Right atrium auricular region (tissue), 2 donors: ENCODE measurements at regions not wholly inside any gene's neighbourhood (a gene's known extent, or its start where the extent isn't known, plus 50 kb on each side); places are given as distances from the start of the nearest gene placed in this dataset.
"Not testable (repeated sequence)": the region's sequence is repeated elsewhere in the genome, so short reads cannot be mapped to it uniquely, and the experiment has no call there.

Experiments used
- DNase-seq: peaks from one replicate; pipeline ENCODE4 v3.0.0-alpha.2; 2019; ENCODE audit warnings: low spot score
- H3K27ac ChIP-seq, 2 donors: fragments of 200-600 bp; sonication (generic); 1 replicate in 1 of 2; 2 replicates in 1 of 2; pipeline ENCODE4 v1.5.1; 2016 to 2019
- H3K27me3 ChIP-seq, 2 donors: fragments of 200-600 bp; sonication (generic); one replicate each; pipeline versions ENCODE4 v1.5.1 to v1.6.0; 2017 to 2019
- H3K36me3 ChIP-seq: fragments of 200-600 bp; sonication (generic); one replicate; pipeline ENCODE4 v1.5.1; 2016
- H3K4me1 ChIP-seq, 2 donors: fragments of 200-600 bp; sonication (generic); one replicate each; pipeline versions ENCODE4 v1.5.1 to v1.6.0; 2017 to 2019
- H3K4me3 ChIP-seq, 2 donors: fragments of 200-600 bp; sonication (generic); 1 replicate in 1 of 2; 2 replicates in 1 of 2; pipeline ENCODE4 v1.5.1; 2017 to 2019; ENCODE audit warnings: mild to moderate bottlenecking in 1 of 2, moderate library complexity in 1 of 2
- H3K9me3 ChIP-seq, 2 donors: fragments of 200-600 bp; sonication (generic); one replicate each; pipeline ENCODE4 v1.5.1; 2019
- CTCF ChIP-seq, 2 donors: fragments of 200-600 bp; sonication (generic); IDR thresholded peaks; one replicate each; pipeline ENCODE4 v1.5.1; 2019; ENCODE audit warnings: antibody characterized with exemption in 2 of 2

- Histone ChIP-seq H3K27ac (no peak overlapping the region), H3K9me3 (peaks cover 0 to 5% of the 10 kb centered on the region in 2 donors), H3K27me3 (no peaks in the 10 kb centered on the region), H3K4me1 (no peaks in the 10 kb centered on the region), H3K36me3 (no peaks in the 10 kb centered on the region), H3K4me3 (no peak overlapping the region)
- no peak for DNase-seq
- TF ChIP-seq CTCF (IDR thresholded peaks at IDR 0.05): no peak
Measured at GRCh38 chr19:57027360-57027759, 92.4 kb upstream of the USP29 start.

- DNase-seq: no peak
- Histone ChIP-seq H3K36me3 (no peaks in the 10 kb centered on the region), H3K9me3 (peaks cover 0 to 5% of the 10 kb centered on the region in 2 donors), H3K27me3 (no peaks in the 10 kb centered on the region), H3K4me3 (no peak overlapping the region), H3K4me1 (no peaks in the 10 kb centered on the region), H3K27ac (no peak overlapping the region)
- no peak for TF ChIP-seq CTCF (IDR thresholded peaks at IDR 0.05)
Measured at GRCh38 chr19:57028804-57029525, 90.8 kb upstream of the USP29 start.

GRCh38 chr19:57031106-57031505 lies 88.7 kb upstream of the USP29 start:
- no peaks in the 10 kb centered on the region for H3K27me3 ChIP-seq
- H3K4me1 ChIP-seq: no peaks in the 10 kb centered on the region
- no peaks in the 10 kb centered on the region for H3K9me3 ChIP-seq
- H3K36me3 ChIP-seq: no peaks in the 10 kb centered on the region
- DNase-seq: no peak
- TF ChIP-seq CTCF (IDR thresholded peaks at IDR 0.05): no peak
- H3K27ac ChIP-seq: no peak overlapping the region
- no peak overlapping the region for H3K4me3 ChIP-seq

GRCh38 chr19:57033576-57033975 lies 86.2 kb upstream of the USP29 start:
- no peaks in the 10 kb centered on the region for H3K27me3 ChIP-seq
- H3K36me3 ChIP-seq: no peaks in the 10 kb centered on the region
- TF ChIP-seq CTCF (IDR thresholded peaks at IDR 0.05): no peak
- no peaks in the 10 kb centered on the region for H3K4me1 ChIP-seq
- H3K4me3 ChIP-seq: no peak overlapping the region
- DNase-seq: no peak
- no peaks in the 10 kb centered on the region for H3K9me3 ChIP-seq
- no peak overlapping the region for H3K27ac ChIP-seq

- no peak for TF ChIP-seq CTCF (IDR thresholded peaks at IDR 0.05)
- Histone ChIP-seq H3K4me1 (no peaks in the 10 kb centered on the region), H3K36me3 (no peaks in the 10 kb centered on the region)
Measured at GRCh38 chr19:57034544-57034943, 85.2 kb upstream of the USP29 start.

GRCh38 chr19:57035740-57036139 lies 84.0 kb upstream of the USP29 start:
- not testable (repeated sequence) for H3K36me3 ChIP-seq, H3K27me3 ChIP-seq, DNase-seq, H3K9me3 ChIP-seq, H3K4me3 ChIP-seq, H3K27ac ChIP-seq, H3K4me1 ChIP-seq

More at GRCh38 chr19:57034544-57034943, 85.2 kb upstream of the USP29 start:
- H3K27me3 ChIP-seq: no peaks in the 10 kb centered on the region
- H3K27ac ChIP-seq: no peak overlapping the region
- DNase-seq: no peak
- no peak overlapping the region for H3K4me3 ChIP-seq
- no peaks in the 10 kb centered on the region for H3K9me3 ChIP-seq
